Fibroblast of the aortic adventitia (primary cell): ENCODE measurements at regions not wholly inside any gene's neighbourhood (a gene's known extent, or its start where the extent isn't known, plus 50 kb on each side); places are given as distances from the start of the nearest gene placed in this dataset.

Experiments
- DNase-seq: peaks from one replicate; pipeline ENCODE4 v3.0.0-alpha.2; 2010; ENCODE audit warnings: low read depth
- H3K4me3 ChIP-seq: 2 replicates; pipeline ENCODE4 v1.5.1; 2011; ENCODE audit warnings: low read depth, mild to moderate bottlenecking, control low read depth, low read length, moderate library complexity
- CTCF ChIP-seq: IDR thresholded peaks from 2 replicates; pipeline ENCODE4 v1.5.1; 2011; ENCODE audit warnings: mild to moderate bottlenecking, low read length, control low read depth, inconsistent platforms; ENCODE audit not compliant: insufficient read depth

DNA sequence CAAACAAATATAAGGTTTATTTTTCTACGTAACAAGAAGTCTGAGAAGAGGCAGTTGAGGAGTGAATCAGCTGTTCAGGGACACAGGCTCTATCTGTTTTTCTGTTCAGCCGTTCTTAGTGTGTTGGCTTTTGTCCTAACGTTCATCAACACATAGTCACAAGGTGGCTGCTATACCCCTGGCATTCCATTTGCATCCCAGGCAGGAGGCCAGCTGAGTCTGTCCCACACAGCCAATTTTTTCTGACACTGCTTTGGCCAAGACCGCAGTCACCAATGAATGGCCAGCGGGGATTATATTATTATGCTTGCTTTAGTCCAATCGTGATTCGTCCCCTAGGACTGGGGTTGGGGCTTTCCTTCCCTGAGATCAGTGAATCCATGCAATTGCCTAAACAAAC is 143.4 kb upstream of the CHST15 start:
- TF ChIP-seq CTCF: no peak
- DNase-seq: no peak
- H3K4me3 ChIP-seq: no peak overlapping the region

DNA sequence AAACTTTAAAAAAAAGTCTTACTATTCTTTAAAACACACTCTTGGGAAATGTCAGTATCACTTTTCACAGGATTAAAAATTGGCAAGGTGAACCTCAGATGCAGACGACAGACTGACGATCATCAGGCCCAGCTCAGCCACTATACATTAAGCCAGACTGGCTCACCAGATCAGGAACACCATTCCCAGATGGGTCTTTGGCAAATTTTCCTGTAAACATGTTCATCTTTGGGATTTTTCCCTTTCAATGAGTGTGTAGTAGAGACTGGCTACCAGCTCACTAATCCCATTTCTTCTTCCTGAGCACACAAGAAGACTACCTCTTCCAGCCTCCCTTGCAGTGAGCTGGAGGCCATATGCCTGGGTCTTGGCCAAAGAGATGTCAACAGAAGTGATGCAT is 142.7 kb upstream of the CHST15 start:
- no peak overlapping the region for H3K4me3 ChIP-seq
- TF ChIP-seq CTCF: no peak
- DNase-seq: no peak

- no peak for DNase-seq
- H3K4me3 ChIP-seq: no peak overlapping the region
- no peak for TF ChIP-seq CTCF
Observed at GRCh38 chr10:124235232-124235631, 141.8 kb upstream of the CHST15 start.

DNA sequence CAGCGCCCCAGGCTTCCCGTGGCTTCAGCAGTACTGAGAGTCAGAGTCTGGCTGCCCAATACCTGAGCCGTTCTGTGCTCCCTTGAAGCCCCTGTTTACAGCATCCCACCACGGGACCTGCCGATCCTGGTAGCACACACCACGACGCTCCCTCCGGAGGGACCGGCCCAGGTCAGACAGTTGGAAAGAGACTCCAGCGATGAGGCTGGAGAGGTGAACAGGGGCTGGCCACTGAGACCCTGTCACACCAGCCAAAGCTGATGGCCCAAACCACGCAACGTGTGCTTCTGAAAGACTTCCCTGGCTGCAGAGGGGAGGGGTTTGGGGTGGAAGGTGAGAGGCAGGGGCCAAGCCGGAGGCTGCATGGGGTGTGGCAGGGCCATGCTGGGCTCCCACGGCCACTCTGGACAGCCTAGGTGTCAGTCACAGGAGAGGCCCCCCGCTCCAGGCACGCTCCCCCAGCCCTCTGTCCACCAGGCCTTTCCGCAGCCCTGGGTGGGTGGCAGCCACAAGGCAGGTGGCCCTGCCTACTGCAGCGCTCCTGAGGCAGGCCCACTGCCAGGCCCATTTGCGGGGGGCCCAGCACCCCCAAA is 140.2 kb upstream of the CHST15 start:
- no peak for DNase-seq
- no peak overlapping the region for H3K4me3 ChIP-seq
- TF ChIP-seq CTCF: no peak

DNA sequence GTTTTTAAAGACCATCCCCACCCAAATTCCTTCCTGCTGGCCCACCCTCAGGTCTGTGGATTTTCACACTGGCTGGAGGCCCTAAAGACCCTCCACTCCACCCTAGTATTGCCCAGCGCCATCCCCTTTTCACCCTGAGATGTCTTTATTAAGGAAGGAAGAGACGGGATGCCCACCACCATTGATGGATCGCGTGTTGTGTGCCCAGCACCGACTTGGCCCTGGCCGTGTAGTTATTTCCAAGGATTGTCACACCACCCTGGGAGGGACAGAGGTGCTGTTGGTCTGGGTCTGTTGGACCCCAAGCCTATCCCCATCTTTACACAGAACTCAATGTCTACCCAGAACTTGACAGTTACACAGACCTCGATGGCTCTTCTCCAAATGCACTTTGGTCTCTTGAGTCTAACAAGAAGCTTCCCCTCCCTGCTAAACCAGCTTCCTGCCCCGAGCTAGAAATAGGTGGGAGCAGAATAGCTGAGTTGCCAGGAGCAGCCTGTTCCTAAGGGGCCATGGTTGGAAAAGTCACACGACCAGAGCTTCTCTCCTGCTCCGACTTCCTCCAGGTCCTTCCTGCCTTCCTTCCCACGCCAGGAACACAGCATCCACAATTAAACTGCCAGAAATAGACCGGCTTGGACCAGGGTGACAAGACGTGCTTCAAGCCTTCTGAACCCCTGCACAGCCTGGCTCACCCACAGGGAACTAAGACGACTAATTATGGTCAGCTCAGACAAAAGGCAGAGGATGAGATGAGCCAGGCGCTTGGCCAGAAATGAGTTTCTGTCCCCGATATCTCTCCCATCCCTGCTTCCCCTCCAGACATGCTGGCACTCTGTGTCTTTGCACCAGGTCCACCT is 139.5 kb upstream of the CHST15 start:
- no peak for DNase-seq
- no peak overlapping the region for H3K4me3 ChIP-seq
- no peak for TF ChIP-seq CTCF

GRCh38 chr10:124231168-124232155 is 138.1 kb upstream of the CHST15 start:
- H3K4me3 ChIP-seq: no peak overlapping the region
- no peak for TF ChIP-seq CTCF
- no peak for DNase-seq
